HEK293 (cell line): ENCODE measurements at regions not wholly inside any gene's neighbourhood (a gene's known extent, or its start where the extent isn't known, plus 50 kb on each side); places are given as distances from the start of the nearest gene placed in this dataset.

Source experiments
- CTCF ChIP-seq: fragments of 450-650 bp; formaldehyde crosslinking; IDR thresholded peaks from 2 replicates; pipeline ENCODE4 v1.5.1; 2016; ENCODE audit warnings: missing biosample characterization, missing genetic modification characterization
- MEIS1 ChIP-seq: sonication (generic); formaldehyde crosslinking; IDR thresholded peaks from 2 replicates; pipeline ENCODE4 v1.8.1; 2022; ENCODE audit warnings: missing genetic modification reagents, mild to moderate bottlenecking, borderline replicate concordance
- PRDM2 ChIP-seq: fragments of 450-650 bp; formaldehyde crosslinking; IDR thresholded peaks from 2 replicates; pipeline ENCODE4 v1.5.1; 2016; ENCODE audit warnings: missing biosample characterization, missing genetic modification characterization, borderline replicate concordance
- SP2 ChIP-seq: fragments of 450-650 bp; formaldehyde crosslinking; IDR thresholded peaks from 2 replicates; pipeline ENCODE4 v1.5.1; 2016; ENCODE audit warnings: missing biosample characterization, missing genetic modification characterization
- ZBTB11 ChIP-seq: fragments of 450-650 bp; formaldehyde crosslinking; conservative IDR thresholded peaks from 2 replicates; pipeline ENCODE4 v1.5.1; 2016; ENCODE audit warnings: low read depth, missing biosample characterization, missing genetic modification characterization
- ZBTB17 ChIP-seq: fragments of 450-650 bp; formaldehyde crosslinking; IDR thresholded peaks from 2 replicates; pipeline ENCODE4 v1.5.1; 2016; ENCODE audit warnings: missing biosample characterization, missing genetic modification characterization
- ZBTB26 ChIP-seq: fragments of 450-650 bp; formaldehyde crosslinking; optimal IDR thresholded peaks from 2 replicates; pipeline ENCODE3; 2016; ENCODE audit warnings: missing biosample characterization, mild to moderate bottlenecking, missing genetic modification characterization
- ZBTB7A ChIP-seq: fragments of 450-650 bp; formaldehyde crosslinking; IDR thresholded peaks from 2 replicates; pipeline ENCODE4 v1.5.1; 2016; ENCODE audit warnings: low read depth, missing biosample characterization, missing genetic modification characterization
- ZFP41 ChIP-seq: fragments of 450-650 bp; formaldehyde crosslinking; IDR thresholded peaks from 2 replicates; pipeline ENCODE4 v1.5.1; 2016; ENCODE audit warnings: missing biosample characterization, missing genetic modification characterization, borderline replicate concordance
- ZNF133 ChIP-seq: fragments of 450-650 bp; formaldehyde crosslinking; IDR thresholded peaks from 2 replicates; pipeline ENCODE4 v1.5.1; 2016; ENCODE audit warnings: missing biosample characterization, missing genetic modification characterization
- ZNF184 ChIP-seq: fragments of 450-650 bp; IDR thresholded peaks from 2 replicates; pipeline ENCODE4 v1.5.1; 2018; ENCODE audit warnings: missing biosample characterization, mild to moderate bottlenecking, missing genetic modification characterization
- ZNF423 ChIP-seq: fragments of 450-650 bp; formaldehyde crosslinking; IDR thresholded peaks from 2 replicates; pipeline ENCODE4 v1.5.1; 2016; ENCODE audit warnings: missing biosample characterization, missing genetic modification characterization
- ZNF549 ChIP-seq: fragments of 450-650 bp; IDR thresholded peaks from 2 replicates; pipeline ENCODE4 v1.5.1; 2018; ENCODE audit warnings: missing biosample characterization, missing genetic modification characterization, mild to moderate bottlenecking, inconsistent platforms, moderate library complexity
- TF ChIP-seq, protein P1 (sequence below): fragments of 450-650 bp; formaldehyde crosslinking; IDR thresholded peaks from 2 replicates; pipeline ENCODE4 v1.5.1; 2016; ENCODE audit warnings: missing biosample characterization, missing genetic modification characterization, low read depth

- TF ChIP-seq CTCF (tag by site-specific recombination), result no peak
- TF ChIP-seq MEIS1, result no peak
- TF ChIP-seq, protein P1, sequence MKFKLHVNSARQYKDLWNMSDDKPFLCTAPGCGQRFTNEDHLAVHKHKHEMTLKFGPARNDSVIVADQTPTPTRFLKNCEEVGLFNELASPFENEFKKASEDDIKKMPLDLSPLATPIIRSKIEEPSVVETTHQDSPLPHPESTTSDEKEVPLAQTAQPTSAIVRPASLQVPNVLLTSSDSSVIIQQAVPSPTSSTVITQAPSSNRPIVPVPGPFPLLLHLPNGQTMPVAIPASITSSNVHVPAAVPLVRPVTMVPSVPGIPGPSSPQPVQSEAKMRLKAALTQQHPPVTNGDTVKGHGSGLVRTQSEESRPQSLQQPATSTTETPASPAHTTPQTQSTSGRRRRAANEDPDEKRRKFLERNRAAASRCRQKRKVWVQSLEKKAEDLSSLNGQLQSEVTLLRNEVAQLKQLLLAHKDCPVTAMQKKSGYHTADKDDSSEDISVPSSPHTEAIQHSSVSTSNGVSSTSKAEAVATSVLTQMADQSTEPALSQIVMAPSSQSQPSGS, result no peak
- TF ChIP-seq ZBTB11 (tag by site-specific recombination), result no peak
- no peak for TF ChIP-seq ZBTB17 (tag by site-specific recombination)
- no peak for TF ChIP-seq ZNF133 (tag by site-specific recombination)
- TF ChIP-seq ZNF423 (tag by site-specific recombination), result no peak
- TF ChIP-seq PRDM2 (tag by site-specific recombination), result no peak
- TF ChIP-seq SP2 (tag by site-specific recombination), result no peak
- no peak for TF ChIP-seq ZNF184 (tag by site-specific recombination)
- no peak for TF ChIP-seq ZNF549 (tag by site-specific recombination)
- no peak for TF ChIP-seq ZBTB7A (tag by site-specific recombination)
- no peak for TF ChIP-seq ZBTB26 (tag by site-specific recombination)
- TF ChIP-seq ZFP41 (tag by site-specific recombination), result no peak
These were observed 340.7 kb downstream of the NR2F1-AS1 start for GRCh38 chr5:93240228-93240834.
